BE2C (cell line): ENCODE measurements at regions not wholly inside any gene's neighbourhood (a gene's known extent, or its start where the extent isn't known, plus 50 kb on each side); places are given as distances from the start of the nearest gene placed in this dataset.

Source experiments
- DNase-seq: peaks from one replicate; pipeline ENCODE4 v3.0.0-alpha.2; 2020
- H3K27me3 ChIP-seq: fragments of 250-450 bp; sonication (Bioruptor Pico); 2 replicates; pipeline ENCODE4 v1.5.1; 2020; ENCODE audit warnings: mild to moderate bottlenecking
- H3K36me3 ChIP-seq: fragments of 250-450 bp; sonication (Bioruptor Pico); 2 replicates; pipeline ENCODE4 v1.5.1; 2020; ENCODE audit warnings: mild to moderate bottlenecking
- H3K4me1 ChIP-seq: fragments of 250-450 bp; sonication (Bioruptor Pico); 2 replicates; pipeline ENCODE4 v1.5.1; 2020
- H3K4me3 ChIP-seq: 2 replicates; pipeline ENCODE4 v1.5.1; 2011; ENCODE audit warnings: low read depth, low read length
- H3K9me3 ChIP-seq: fragments of 250-450 bp; sonication (Bioruptor Pico); 2 replicates; pipeline ENCODE4 v1.5.1; 2020
- TF ChIP-seq, protein P1 (sequence below): IDR thresholded peaks from 2 replicates; pipeline ENCODE4 v1.5.1; 2012; ENCODE audit warnings: mild to moderate bottlenecking, low read depth, low read length

DNA sequence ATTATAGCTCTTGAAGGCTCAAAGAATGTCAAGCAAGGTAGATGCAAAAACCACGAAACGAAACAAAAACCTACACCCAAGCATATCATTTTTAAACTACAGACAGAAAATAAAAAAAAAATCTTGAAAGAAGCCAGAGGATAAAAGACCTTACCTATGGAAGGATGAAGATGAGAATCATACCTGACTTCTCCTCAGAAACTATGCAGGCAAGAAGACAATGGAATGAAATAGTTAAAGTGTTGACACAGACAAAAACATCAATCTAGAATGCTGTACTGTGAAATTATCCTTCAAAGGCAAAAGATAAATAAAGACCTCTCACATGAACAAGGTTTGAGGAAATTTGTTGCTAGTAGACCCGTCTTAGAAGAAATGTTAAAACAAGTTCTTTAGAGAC is 372.0 kb downstream of the ZIC4 start:
- no peaks in the 10 kb centered on the region for H3K36me3 ChIP-seq
- H3K9me3 ChIP-seq = no peaks in the 10 kb centered on the region; the same call in 1 of the 2 replicates
- H3K4me3 ChIP-seq = no peak overlapping the region
- no peaks in the 10 kb centered on the region for H3K4me1 ChIP-seq
- no peak for DNase-seq
- TF ChIP-seq, protein P1, sequence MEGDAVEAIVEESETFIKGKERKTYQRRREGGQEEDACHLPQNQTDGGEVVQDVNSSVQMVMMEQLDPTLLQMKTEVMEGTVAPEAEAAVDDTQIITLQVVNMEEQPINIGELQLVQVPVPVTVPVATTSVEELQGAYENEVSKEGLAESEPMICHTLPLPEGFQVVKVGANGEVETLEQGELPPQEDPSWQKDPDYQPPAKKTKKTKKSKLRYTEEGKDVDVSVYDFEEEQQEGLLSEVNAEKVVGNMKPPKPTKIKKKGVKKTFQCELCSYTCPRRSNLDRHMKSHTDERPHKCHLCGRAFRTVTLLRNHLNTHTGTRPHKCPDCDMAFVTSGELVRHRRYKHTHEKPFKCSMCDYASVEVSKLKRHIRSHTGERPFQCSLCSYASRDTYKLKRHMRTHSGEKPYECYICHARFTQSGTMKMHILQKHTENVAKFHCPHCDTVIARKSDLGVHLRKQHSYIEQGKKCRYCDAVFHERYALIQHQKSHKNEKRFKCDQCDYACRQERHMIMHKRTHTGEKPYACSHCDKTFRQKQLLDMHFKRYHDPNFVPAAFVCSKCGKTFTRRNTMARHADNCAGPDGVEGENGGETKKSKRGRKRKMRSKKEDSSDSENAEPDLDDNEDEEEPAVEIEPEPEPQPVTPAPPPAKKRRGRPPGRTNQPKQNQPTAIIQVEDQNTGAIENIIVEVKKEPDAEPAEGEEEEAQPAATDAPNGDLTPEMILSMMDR = no peak
- H3K27me3 ChIP-seq = no peaks in the 10 kb centered on the region

DNA sequence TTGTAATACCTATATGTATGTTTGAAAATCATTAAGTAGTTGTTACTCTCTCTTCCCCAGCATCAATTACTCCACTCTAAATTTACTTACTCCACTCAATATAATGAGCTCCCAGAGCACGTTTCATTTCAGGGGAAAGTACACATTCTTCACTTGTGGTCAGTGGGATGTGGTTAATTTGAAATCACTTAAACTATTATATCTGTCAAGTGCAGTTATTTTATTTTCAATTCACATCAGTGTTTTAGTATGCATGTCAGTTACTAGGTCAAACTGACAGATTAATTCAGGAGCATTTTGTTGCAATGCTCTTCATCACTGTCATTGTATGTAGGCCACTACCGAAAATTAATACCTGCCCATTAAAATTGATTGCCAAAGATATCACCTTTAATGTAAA is 376.1 kb downstream of the ZIC4 start:
- Histone ChIP-seq H3K36me3 (no peaks in the 10 kb centered on the region), H3K27me3 (no peaks in the 10 kb centered on the region), H3K4me3 (no peak overlapping the region), H3K4me1 (no peaks in the 10 kb centered on the region), H3K9me3 (no peaks in the 10 kb centered on the region; the same call in 1 of the 2 replicates)
- TF ChIP-seq, protein P1 = no peak
- DNase-seq = no peak

GRCh38 chr3:147015334-147015733 is 391.0 kb downstream of the ZIC4 start:
- no peaks in the 10 kb centered on the region for H3K4me1 ChIP-seq
- no peaks in the 10 kb centered on the region for H3K27me3 ChIP-seq
- no peaks in the 10 kb centered on the region for H3K9me3 ChIP-seq
- no peak for DNase-seq
- H3K36me3 ChIP-seq = no peaks in the 10 kb centered on the region
- H3K4me3 ChIP-seq = no peak overlapping the region
- TF ChIP-seq, protein P1 = no peak

GRCh38 chr3:147008886-147009285 is 397.5 kb downstream of the ZIC4 start:
- Histone ChIP-seq H3K9me3 (no peaks in the 10 kb centered on the region), H3K4me3 (no peak overlapping the region), H3K4me1 (no peaks in the 10 kb centered on the region), H3K36me3 (no peaks in the 10 kb centered on the region), H3K27me3 (no peaks in the 10 kb centered on the region)
- TF ChIP-seq, protein P1 = no peak
- DNase-seq = no peak

GRCh38 chr3:147008458-147008857 is 397.9 kb downstream of the ZIC4 start:
- Histone ChIP-seq H3K36me3 (no peaks in the 10 kb centered on the region), H3K9me3 (no peaks in the 10 kb centered on the region), H3K27me3 (no peaks in the 10 kb centered on the region), H3K4me3 (no peak overlapping the region), H3K4me1 (no peaks in the 10 kb centered on the region)
- TF ChIP-seq, protein P1 = no peak
- no peak for DNase-seq

DNA sequence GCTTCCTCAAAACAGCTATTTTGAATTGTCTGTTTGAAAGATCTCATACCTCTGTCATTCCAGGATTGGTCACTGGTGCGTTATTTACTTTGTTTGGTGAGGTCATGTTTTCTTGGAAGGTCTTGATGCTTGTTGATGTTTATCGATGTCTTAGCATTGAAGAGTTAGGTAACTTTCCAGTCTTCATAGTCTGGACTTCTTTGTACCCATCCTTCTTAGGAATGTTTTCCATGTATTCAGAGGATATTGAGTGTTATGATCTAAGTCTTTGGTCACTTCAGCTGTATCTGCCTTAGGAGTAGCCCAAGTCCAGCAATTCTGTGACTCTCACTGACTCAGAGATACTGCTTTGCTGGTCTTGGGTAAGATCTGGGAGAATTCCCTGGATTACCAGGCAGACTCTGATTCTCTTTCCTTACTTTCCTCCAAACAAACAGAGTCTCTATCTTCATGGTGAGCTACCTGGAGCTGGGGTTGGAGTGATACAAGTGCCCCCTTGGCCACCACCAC is 398.6 kb downstream of the ZIC4 start:
- TF ChIP-seq, protein P1 = no peak
- Histone ChIP-seq H3K4me1 (no peaks in the 10 kb centered on the region), H3K36me3 (no peaks in the 10 kb centered on the region), H3K9me3 (no peaks in the 10 kb centered on the region), H3K4me3 (no peak overlapping the region), H3K27me3 (no peaks in the 10 kb centered on the region)
- DNase-seq = no peak
